ENCODE measurements at regions not wholly inside any gene's neighbourhood (a gene's known extent, or its start where the extent isn't known, plus 50 kb on each side); places are given as distances from the start of the nearest gene placed in this dataset.

- intact Hi-C loops (cut with micrococcal nuclease; ENCODE audit: unreplicated experiment) = no loop called here
- Histone ChIP-seq H3K27ac (ENCODE audit: low read depth, low read length, poor library complexity, severe bottlenecking) (no peak overlapping the region), H3K4me1 (ENCODE audit: insufficient read depth, low read length, poor library complexity, severe bottlenecking) (no peaks in the 10 kb centered on the region), H3K27me3 (replicated peaks; ENCODE audit: insufficient read depth, low read depth, low read length, poor library complexity) (no peaks in the 10 kb centered on the region), H3K36me3 (ENCODE audit: insufficient read depth, low read length, poor library complexity, severe bottlenecking) (no peaks in the 10 kb centered on the region), H3K9me3 (ENCODE audit: low read depth, low read length, poor library complexity, severe bottlenecking) (no peaks in the 10 kb centered on the region), H3K4me3 (ENCODE audit: low read depth, low read length, poor library complexity, severe bottlenecking) (no peak overlapping the region)
- no TSS peak for BruUV-seq (replicated peaks)
- no peak for TF ChIP-seq EZH2 (IDR thresholded peaks at IDR 0.05; ENCODE audit: borderline replicate concordance, low read depth, low read length, poor library complexity, severe bottlenecking)
- no peak for TF ChIP-seq CTCF (conservative IDR thresholded peaks at IDR 0.05; ENCODE audit: low read depth, low read length)
- POLR2A ChIA-PET (ENCODE audit: low non-redundant PET) = no interaction called here
- CTCF ChIA-PET = no interaction called here
- no peak for DNase-seq (ENCODE audit: low spot score)
Measured at GRCh38 chr18:78781601-78781960, 198.0 kb upstream of the SALL3 start.

- no peak overlapping the region for H3K4me3 ChIP-seq (ENCODE audit: low read depth, low read length, poor library complexity, severe bottlenecking)
- no peaks in the 10 kb centered on the region for H3K36me3 ChIP-seq (ENCODE audit: insufficient read depth, low read length, poor library complexity, severe bottlenecking)
- BruUV-seq (replicated peaks) = no TSS peak
- intact Hi-C loops (cut with micrococcal nuclease; ENCODE audit: unreplicated experiment) = no loop called here
- H3K9me3 ChIP-seq (ENCODE audit: low read depth, low read length, poor library complexity, severe bottlenecking) = no peaks in the 10 kb centered on the region
- no peak overlapping the region for H3K27ac ChIP-seq (ENCODE audit: low read depth, low read length, poor library complexity, severe bottlenecking)
- no peaks in the 10 kb centered on the region for H3K4me1 ChIP-seq (ENCODE audit: insufficient read depth, low read length, poor library complexity, severe bottlenecking)
- no peak for DNase-seq (ENCODE audit: low spot score)
- CTCF ChIA-PET = no interaction called here
- no peaks in the 10 kb centered on the region for H3K27me3 ChIP-seq (replicated peaks; ENCODE audit: insufficient read depth, low read depth, low read length, poor library complexity)
- POLR2A ChIA-PET (ENCODE audit: low non-redundant PET) = no interaction called here
- TF ChIP-seq EZH2 (IDR thresholded peaks at IDR 0.05; ENCODE audit: borderline replicate concordance, low read depth, low read length, poor library complexity, severe bottlenecking) = no peak
- no peak for TF ChIP-seq CTCF (conservative IDR thresholded peaks at IDR 0.05; ENCODE audit: low read depth, low read length)
Measured at GRCh38 chr18:78782951-78783563, 196.6 kb upstream of the SALL3 start.

- no TSS peak for BruUV-seq (replicated peaks)
- ChIA-PET POLR2A (ENCODE audit: low non-redundant PET) (no interaction called here), CTCF (no interaction called here)
- DNase-seq (ENCODE audit: low spot score) = no peak
- Histone ChIP-seq H3K27ac (ENCODE audit: low read depth, low read length, poor library complexity, severe bottlenecking) (no peak overlapping the region), H3K36me3 (ENCODE audit: insufficient read depth, low read length, poor library complexity, severe bottlenecking) (no peaks in the 10 kb centered on the region), H3K27me3 (replicated peaks; ENCODE audit: insufficient read depth, low read depth, low read length, poor library complexity) (no peaks in the 10 kb centered on the region), H3K9me3 (ENCODE audit: low read depth, low read length, poor library complexity, severe bottlenecking) (no peaks in the 10 kb centered on the region), H3K4me1 (ENCODE audit: insufficient read depth, low read length, poor library complexity, severe bottlenecking) (no peaks in the 10 kb centered on the region), H3K4me3 (ENCODE audit: low read depth, low read length, poor library complexity, severe bottlenecking) (no peak overlapping the region)
- intact Hi-C loops (cut with micrococcal nuclease; ENCODE audit: unreplicated experiment) = no loop called here
- no peak for TF ChIP-seq EZH2 (IDR thresholded peaks at IDR 0.05; ENCODE audit: borderline replicate concordance, low read depth, low read length, poor library complexity, severe bottlenecking)
- TF ChIP-seq CTCF (conservative IDR thresholded peaks at IDR 0.05; ENCODE audit: low read depth, low read length) = no peak
Measured at GRCh38 chr18:78783564-78783960, 196.1 kb upstream of the SALL3 start.
